ENCODE measurements at regions not wholly inside any gene's neighbourhood (a gene's known extent, or its start where the extent isn't known, plus 50 kb on each side); places are given as distances from the start of the nearest gene placed in this dataset.

GRCh38 chr7:18250133-18250532 lies 222.5 kb upstream of the PRPS1L1 start:
- no peak for DNase-seq (ENCODE audit: low read depth)

- no peak for DNase-seq (ENCODE audit: low read depth)
Measured at GRCh38 chr7:18257711-18258110, 230.1 kb upstream of the PRPS1L1 start.

GRCh38 chr7:18262058-18262457 lies 233.5 kb upstream of the HDAC9 start:
- no peak for DNase-seq (ENCODE audit: low read depth)

GRCh38 chr7:18265611-18266281 lies 229.8 kb upstream of the HDAC9 start:
- no peak for DNase-seq (ENCODE audit: low read depth)

- DNase-seq (ENCODE audit: low read depth): no peak
Measured at GRCh38 chr7:18268571-18268970, 227.0 kb upstream of the HDAC9 start.

- no peak for DNase-seq (ENCODE audit: low read depth)
Measured at GRCh38 chr7:18276380-18276779, 219.2 kb upstream of the HDAC9 start.

- no peak for DNase-seq (ENCODE audit: low read depth)
Measured at GRCh38 chr7:18278316-18278715, 217.2 kb upstream of the HDAC9 start.

GRCh38 chr7:18283045-18283444 lies 212.5 kb upstream of the HDAC9 start:
- no peak for DNase-seq (ENCODE audit: low read depth)

GRCh38 chr7:18287482-18287881 lies 208.1 kb upstream of the HDAC9 start:
- no peak for DNase-seq (ENCODE audit: low read depth)

- no peak for DNase-seq (ENCODE audit: low read depth)
Measured at GRCh38 chr7:18288322-18289037, 207.1 kb upstream of the HDAC9 start.

- DNase-seq (ENCODE audit: low read depth): no peak
Measured at GRCh38 chr7:18289788-18290187, 205.8 kb upstream of the HDAC9 start.

- no peak for DNase-seq (ENCODE audit: low read depth)
Measured at GRCh38 chr7:18290223-18290622, 205.3 kb upstream of the HDAC9 start.

- DNase-seq (ENCODE audit: low read depth): no peak
Measured at GRCh38 chr7:18290865-18291264, 204.7 kb upstream of the HDAC9 start.

GRCh38 chr7:18292584-18292983 lies 203.0 kb upstream of the HDAC9 start:
- no peak for DNase-seq (ENCODE audit: low read depth)

GRCh38 chr7:18293759-18294158 lies 201.8 kb upstream of the HDAC9 start:
- no peak for DNase-seq (ENCODE audit: low read depth)

- DNase-seq (ENCODE audit: low read depth): no peak
Measured at GRCh38 chr7:18294411-18294810, 201.1 kb upstream of the HDAC9 start.

GRCh38 chr7:18295781-18296423 lies 199.6 kb upstream of the HDAC9 start:
- DNase-seq (ENCODE audit: low read depth): no peak

GRCh38 chr7:18302097-18302496 lies 193.5 kb upstream of the HDAC9 start:
- DNase-seq (ENCODE audit: low read depth): no peak

GRCh38 chr7:18305866-18306265 lies 189.7 kb upstream of the HDAC9 start:
- DNase-seq (ENCODE audit: low read depth): no peak

GRCh38 chr7:18306696-18307095 lies 188.9 kb upstream of the HDAC9 start:
- no peak for DNase-seq (ENCODE audit: low read depth)

- DNase-seq (ENCODE audit: low read depth): no peak
Measured at GRCh38 chr7:18308938-18309337, 186.6 kb upstream of the HDAC9 start.

- DNase-seq (ENCODE audit: low read depth): no peak
Measured at GRCh38 chr7:18312482-18312881, 183.1 kb upstream of the HDAC9 start.

GRCh38 chr7:18313965-18314364 lies 181.6 kb upstream of the HDAC9 start:
- DNase-seq (ENCODE audit: low read depth): no peak

Measured in stimulated activated CD8-positive, alpha-beta memory T cell treated with anti-CD3 and anti-CD28 coated beads, Interleukin-4, amount 100 ng/mL, for 24 hours (primary cell).